Fibroblast of skin of right quadriceps (primary cell): ENCODE measurements at regions not wholly inside any gene's neighbourhood (a gene's known extent, or its start where the extent isn't known, plus 50 kb on each side); places are given as distances from the start of the nearest gene placed in this dataset.

Experiments
- DNase-seq: peaks from one replicate; pipeline ENCODE4 v3.0.0-alpha.2; 2013

DNA sequence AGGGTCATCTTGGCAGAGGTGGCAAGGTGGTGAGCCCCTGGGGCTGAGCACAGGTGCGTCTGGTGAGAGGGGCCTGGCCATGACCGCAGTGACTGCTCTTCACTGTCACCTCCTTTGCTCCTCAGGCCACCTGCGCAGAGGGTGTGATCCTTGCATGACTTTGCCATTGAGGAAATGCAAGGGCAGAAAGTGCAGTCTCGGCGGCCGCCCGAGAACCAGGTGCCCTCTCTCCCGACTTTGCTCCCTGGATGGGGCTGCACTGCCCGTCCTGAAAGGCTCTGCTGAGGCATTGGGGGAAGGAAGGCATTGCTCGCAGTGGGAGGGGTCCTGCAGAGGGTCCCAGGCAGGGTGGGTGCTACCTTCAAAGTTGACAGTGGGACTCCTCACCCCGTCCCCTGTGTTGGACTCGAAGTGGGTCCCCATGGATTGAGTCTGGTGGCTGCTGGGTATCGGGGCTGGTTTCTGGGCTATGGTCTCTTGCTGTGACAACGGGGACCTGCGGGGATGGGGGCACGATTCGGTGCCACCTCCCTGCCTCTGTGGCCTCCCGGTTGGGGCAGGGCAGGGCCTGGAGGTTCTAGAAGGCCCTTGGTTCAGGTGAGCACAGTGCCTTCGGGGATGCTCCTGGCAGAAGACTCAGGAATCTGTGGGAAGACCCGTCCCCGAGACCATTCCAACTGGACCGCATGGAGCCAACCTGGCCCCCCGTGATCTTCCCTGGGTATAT is 1239.4 kb downstream of the BRD1 start:
- no peak for DNase-seq

DNA sequence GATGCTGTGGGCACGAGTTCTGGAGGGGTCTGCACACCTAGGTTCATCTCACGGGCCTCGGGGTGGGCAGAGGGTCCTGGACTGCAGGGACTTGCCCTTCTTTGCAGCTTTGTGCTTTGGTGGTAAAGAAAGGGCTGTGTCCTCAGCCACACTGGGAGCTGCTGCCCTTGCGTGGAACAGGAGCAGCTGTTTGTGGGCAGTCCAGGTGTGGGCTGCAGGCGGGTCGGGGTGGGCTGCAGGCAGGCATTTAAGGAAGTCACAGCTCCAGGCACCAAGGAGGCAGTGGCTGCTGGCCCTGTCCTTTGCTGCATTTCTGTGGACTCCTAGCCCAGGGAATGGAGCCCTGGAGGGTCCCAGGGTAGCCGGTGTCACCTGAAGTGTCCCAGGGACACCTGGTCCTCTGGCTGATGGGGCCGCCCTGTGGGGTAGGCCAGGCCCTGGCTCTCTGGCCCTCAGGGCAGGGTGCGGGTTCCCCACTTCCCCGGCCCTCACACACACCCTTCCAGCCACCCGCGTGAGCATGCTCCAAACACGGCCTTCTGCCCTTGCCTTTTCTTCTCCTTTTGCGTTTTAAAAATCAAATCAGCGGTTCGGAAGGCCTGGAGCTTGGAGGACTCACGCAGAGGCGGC is 1240.3 kb downstream of the BRD1 start:
- DNase-seq: no peak

DNA sequence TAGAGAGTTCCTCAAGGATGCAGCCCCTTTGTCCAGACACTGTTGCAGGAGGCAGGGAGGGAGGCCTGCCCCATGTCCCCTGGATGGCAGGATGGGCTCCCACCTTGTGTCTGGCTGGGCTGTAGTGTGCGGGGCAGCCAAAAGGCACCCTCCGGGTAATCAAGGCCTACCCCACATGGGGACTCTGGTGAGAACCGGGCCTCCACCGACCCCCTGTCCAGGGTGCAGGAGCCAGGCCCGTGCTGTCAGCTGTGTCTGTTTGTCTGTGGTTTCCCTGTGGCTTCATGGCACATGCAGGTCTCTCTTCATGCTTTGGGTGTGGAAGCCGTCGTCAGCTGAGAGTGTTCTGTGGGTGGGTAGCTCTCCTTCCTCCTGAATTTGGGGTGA is 1240.9 kb downstream of the BRD1 start:
- no peak for DNase-seq

DNA sequence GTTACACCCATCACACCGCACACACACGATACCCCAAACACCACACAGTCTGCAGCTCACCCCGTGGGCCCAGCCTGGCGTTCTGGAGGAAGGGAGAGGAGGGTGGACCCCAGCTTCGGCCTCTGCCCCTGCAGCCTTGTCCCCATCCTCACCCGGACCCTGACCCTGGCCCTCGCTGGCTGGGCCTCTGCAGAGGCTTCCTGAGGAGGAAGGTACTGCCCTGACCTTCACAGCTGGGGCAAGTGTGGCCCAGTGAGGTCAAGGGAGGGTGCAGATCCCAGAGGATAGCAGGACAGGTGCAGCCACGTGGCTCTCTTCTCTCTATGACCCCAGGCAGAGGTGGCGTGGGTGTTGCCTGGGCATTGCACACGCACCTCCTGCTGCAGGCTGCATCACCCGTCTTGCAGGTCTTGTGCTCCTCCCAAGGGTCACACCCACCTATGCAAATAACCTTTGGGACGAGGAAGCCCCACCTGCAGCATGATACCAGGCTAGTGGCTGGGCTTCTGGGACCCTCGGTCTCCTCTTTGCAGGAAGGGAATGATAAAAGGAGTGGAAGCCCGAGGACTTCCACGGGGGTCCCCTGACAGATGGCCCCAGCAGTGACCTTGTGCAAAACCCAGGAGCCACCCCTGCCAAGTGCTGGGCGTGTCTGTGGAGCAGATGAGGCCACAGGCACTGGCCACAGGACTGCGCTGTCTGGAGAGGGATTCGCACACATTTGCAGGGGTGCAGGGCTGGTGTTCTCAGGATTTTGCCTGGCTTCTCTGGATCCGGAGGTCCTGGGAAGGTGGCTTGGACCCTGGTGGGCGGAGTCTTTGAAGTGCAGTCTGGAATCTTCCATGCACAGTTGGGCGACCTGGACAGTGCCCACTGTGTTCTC is 1241.5 kb downstream of the BRD1 start:
- no peak for DNase-seq

DNA sequence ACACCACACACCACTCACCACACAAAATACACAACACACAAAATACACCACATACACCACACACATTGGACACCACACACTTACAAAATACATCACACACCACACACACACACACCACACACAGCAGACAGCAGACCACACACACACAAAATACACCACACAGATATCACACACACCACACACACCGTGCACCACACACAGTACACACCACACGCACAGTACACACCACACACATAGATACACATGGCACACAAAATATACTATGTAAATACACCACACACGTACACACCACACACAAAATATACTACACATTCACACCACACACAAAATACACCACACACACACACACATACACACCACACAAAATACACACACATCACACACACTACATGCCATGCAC is 1243.5 kb downstream of the BRD1 start:
- DNase-seq: no peak

DNA sequence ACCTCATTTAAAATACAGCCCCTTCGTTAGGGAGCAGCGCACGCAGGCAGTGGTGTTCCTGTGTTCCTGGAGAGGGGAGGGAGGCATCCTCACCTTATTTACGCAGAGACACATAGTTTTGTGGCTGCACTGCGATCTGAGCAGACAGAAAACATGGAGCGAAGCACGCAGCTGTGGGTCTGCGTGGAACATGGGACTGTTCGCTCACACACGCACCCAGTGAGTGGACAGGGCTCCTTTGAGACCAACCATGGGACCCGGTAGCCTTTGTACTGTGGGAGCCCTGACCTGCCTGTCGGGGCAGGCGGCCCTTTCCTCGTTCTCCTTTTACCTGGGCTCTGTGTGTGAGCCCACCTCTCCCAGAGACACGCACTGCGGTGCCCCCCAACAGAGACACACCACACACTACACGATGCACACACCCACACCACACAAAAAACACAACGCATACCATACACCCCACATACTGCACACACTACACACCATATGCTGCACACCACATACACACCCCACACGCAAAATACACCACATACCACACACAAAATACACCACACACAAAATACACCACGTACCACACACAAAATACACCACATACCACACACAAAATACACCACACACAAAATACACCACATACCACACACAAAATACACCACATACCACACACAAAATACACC is 1245.7 kb downstream of the BRD1 start:
- DNase-seq: no peak

DNA sequence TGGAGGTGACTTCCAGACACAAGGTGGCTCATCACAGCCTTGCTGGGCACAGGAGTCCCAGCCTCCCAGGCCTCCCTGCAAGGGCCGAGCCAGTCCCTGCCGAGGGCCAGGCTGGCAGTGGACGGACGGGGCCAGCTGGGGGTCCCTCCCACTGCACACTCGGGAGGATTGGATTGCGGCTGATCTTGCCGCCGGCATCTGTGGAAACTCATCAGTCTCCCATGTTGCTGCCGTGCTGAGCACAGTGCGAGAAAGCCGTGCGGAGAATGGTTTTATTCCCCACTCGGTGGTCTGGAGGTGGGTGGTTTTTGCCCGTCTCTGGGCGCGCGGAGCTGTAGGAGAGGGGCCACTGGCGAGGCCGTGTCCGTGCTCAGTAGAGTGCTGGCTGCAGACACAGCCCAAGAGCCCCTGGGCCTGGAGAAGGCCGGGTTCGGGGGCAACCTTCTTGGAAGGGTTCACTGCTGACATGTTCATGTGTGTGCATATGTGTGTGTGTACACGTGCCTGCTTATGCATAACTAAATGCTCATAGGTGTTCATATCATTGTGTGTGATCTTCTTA is 1246.4 kb downstream of the BRD1 start:
- DNase-seq: no peak

DNA sequence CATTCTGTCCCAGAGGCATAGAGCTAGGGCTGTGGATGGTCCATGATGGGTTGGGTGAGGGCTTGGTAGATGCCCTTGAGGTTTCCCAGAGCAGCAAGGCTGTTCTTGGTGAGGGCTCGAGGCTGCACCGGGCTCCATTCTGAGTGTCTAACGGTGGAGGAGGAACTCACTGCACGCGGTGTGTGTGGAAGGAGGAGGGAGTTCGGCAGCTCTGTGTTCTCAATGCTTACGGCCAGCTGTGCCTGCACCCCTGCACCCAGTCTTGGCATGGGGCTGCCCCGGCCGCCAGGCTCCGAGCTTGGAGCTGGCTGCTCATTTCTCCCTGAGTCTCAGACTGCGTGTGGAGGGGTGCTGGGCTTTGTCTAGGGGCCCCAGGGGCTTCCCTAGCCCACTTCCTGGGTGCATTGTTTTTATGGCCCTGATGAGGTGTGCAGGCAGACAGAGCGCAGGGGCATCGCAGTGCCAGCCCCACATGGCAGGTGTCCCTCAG is 1247.1 kb downstream of the BRD1 start:
- DNase-seq: no peak

DNA sequence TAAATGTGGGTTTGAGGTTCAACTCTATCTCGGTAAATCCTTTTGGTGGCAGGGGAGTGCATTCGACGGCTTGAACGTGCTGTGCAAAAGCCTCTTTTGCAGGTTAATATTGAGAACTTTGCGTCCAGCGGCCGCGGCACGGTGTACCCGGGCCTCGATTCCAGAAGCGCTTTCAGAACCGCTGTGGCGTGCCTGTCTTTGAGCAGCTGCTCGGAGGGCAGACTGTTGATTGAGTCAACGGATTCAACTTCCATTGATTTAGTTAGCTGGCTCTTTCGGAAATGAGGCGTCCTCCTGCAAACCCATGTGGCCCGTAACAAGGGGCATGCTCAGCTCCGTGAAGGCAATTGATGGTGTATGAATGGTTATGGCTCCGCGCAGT is 1247.8 kb downstream of the BRD1 start:
- no peak for DNase-seq

DNA sequence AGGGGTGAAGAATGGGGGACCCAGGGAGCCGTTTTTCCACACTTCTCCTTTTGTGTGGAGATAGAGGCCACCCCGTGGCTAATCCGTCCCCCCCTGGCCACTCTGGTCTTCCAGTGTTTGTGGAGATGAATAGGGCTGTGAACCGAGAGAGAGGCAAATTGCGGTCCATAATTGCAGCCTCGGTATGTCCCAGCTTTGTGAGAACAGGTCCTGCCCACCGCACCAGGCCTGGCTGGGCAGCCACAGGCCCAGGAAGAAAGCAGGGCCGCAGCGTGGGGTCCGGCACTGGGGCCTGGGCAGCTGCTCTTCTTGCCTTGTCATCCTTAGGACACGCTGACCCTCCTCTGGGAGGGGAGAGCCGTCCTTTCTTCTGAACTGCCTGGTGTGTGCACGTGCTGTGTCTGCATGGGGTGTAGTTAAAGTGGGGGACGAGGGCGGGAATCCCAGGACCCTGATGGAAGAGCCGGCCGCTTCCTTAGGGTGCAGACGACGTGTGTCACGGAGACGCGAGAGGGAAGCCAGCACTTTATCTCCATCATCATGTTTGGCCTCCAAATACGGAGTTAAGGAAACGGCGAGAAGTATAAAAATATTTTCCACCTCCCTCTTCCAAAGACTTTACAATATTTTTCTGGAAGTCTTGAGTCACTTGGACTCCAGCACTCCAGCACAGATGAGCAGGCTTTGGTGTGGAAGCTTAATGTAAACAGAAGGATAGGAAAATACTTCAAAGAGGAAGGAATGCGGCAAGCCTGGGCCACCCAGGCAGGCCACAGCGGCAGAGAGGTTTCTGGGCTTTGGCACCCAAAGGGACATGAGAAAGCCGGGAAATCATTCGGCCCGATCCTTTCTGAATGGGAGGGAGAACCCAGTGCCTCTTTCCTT is 1248.4 kb downstream of the BRD1 start:
- DNase-seq: peak; percentile 81

DNA sequence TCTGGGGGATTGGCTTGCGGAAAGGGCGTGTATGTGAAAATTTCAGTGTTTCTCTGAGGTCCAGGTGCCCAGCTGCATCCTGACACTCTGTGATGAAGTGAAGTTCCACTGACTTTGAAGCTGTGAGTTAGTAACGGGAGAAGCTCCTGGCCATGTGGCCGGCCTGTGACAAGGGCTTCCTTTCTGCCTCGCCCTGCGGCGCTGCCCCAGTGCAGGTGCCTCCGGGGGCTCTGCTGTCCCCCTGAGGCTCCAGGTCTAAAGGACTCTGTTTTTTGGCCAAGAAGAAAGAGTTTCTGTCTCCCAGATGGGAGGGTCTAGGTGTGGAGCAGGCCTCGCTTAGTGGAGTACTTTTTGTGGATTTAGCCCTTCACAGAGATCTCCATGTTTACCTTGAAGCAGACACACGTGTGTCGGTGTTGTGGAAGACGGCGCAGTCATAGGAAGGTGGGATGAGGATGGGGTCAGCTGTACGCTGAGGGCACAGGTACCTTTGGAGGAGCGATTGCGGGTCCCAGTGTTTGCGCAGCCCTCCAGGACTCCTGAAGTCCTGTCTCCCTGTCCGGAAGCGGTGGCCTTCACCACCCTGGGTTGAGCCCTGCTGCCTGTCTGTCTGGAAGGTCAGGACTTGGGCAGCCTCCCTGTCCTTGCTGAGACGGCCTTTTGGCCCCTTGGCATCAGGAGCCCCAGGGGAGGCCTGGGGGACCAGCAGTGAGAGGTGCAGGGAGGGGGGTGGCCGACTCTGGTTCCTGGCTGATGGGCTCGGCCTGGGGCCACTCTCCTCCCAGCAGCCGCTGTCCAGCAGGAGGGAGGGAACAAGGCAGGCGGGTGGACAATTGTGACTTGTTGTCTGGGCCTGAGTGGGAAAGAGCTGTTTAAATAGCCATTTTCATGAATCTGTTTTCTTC is 1249.3 kb downstream of the BRD1 start:
- no peak for DNase-seq

DNA sequence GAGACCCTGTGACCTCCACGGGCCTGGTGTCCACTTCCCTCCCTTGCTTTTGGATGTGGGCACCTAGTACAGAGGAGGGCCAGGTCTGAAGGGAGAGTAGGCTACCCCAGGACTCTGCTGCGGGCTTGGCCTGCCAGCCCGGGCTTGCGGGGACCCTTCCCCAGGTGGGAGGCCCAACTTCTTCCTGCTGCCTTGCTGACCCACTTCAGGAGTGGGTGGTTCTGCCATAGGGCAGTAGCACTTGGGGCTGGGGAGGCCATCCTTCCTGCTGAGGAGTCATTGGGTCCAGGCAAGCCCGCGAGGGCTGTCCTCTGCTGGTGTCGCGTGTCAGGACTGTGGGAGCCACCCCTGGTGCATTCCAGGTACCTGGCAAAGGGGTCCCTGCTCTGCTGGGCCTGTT is 1250.0 kb downstream of the BRD1 start:
- no peak for DNase-seq

DNA sequence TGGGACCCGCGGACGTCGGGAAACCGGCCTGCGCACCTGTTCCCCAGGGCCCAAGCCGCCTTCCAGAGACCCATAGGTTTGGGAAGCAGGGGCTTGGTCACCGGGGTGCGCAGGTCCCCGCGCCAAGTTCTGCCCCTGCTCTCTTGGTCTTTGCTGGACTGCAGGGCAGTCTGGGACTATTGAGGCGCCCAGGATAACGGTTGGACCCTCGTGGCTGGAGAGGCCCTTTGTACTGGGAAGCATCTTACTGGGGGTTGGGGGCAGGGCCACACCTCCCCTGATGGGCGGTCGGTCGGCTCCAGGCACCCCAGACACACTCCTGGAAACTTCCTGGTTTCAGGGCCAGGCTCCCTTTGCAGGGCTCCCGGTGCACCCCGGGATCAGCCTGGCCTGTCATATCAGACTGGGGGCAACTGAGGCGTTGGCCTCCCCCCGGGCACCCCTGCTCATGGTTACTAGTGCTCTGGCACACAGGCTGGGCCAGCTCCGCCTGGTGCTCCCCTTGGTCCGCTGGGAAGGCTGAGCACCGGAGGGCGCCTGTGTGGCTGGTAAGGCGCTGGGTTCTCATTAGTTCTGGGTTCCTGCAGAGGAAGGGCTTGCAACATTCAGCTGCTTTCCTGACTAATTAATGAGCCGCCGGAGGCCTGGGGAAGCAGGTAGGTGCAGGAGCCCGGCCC is 1250.5 kb downstream of the BRD1 start:
- peak; percentile 18 for DNase-seq

DNA sequence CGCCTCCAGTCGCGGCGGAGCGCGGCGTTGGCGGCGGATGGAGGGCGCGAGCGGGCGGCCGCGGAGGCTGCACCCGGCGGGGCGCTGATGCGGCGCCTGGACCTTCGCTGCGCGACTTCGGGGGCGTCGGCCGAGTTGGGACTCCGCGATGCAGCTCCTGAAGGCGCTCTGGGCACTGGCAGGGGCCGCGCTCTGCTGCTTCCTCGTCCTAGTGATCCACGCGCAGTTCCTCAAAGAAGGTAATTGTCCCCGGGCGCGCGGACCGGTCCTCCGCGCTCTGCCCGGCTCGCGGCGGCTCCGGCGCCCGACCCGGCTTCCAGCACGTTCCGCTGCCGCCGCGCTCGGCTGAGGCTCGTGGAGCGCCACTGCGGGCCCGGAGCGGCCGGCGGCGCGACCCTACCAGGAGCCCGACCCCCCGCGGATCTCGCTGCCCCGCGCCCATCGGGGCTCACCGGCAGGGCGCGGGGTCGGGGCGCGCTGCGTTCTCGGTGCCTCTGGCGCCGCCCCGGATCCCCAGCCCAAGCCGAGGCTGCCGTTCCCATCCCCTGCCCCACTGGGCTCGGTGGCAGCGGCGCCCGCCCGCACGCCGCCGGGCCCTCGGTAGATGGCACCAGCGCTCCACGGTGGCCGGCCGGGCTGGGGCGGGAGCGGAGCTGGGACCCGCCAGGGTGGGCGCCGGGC is 1251.2 kb downstream of the BRD1 start:
- peak; percentile 54 for DNase-seq

DNA sequence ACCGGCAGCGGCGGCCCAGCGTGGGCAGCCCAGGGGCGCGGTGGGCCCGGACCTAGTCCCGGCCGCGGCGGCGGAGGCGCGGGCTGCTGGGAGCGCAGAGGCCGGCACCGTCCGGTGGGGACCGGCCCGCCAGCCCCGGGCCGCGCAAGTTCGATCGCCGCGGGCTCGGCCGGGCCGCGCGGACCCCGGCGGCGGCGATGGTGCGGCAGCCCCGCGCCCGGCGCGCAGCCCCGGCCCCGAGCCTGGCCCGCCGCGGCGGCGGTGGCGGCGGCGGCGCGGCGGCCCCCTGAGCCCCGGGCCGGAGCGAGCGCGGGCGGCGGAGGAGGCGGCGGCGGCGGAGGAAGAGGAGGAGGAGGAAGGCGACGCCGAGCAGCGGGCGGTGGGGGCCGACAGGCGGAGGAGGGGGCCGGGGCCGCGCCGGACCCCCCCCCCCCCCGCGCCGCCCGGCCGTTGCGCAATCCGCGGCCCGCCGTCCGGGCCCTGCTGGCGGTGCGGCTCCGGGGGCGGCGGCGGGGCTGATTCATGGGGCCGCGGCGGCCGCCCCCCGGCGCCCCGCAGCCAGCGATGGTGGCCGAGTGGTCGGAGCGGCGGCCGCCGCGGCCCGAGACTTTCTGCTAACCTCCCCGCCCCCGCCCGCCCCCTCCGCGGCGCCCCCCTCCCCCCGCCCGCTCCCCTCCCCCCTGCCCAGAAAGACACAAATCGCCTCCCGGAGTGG is 1251.9 kb downstream of the BRD1 start:
- DNase-seq: no peak

DNA sequence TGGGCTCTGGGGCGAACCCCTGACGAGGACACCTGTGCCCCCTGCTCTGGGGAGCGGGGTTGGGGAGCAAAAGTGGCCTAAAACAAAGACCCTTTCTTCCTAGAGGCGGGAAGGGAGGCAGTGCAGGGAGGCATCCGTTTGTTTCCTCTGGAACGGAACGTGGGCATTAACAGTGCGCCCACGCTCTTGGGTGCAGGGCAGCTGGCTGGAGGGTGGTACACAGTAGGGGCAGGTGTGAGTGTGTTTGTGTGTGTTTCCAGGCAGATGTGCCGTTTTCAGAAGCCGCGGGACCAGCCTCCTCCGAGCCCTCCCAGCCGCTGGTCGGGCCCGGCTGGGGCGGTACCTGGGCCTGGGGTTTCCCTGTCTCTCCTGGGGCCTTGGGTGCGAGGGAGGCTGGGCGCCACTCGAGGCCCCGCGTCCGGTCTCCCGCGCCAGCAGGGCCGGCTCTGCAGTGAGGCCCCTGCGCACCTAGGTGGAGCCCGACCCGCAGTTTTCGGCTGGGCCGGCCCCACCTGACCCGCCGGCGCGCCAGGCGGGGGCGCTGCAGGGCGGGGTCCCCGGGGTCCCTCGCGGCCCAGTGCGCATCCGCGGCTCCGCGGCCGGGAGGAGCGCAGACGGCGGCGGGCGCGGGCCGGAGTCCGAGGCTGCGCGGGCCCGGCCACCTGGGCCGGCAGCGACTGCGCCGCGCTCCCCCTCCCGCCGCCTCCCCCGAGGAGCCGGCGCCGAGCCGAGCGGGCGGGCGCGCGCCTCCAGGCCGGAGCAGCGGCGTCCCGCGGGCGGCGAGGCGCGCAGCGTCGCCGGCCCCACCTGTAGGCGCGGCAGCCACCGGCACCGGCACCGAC is 1252.7 kb downstream of the BRD1 start:
- DNase-seq: peak; percentile 70

DNA sequence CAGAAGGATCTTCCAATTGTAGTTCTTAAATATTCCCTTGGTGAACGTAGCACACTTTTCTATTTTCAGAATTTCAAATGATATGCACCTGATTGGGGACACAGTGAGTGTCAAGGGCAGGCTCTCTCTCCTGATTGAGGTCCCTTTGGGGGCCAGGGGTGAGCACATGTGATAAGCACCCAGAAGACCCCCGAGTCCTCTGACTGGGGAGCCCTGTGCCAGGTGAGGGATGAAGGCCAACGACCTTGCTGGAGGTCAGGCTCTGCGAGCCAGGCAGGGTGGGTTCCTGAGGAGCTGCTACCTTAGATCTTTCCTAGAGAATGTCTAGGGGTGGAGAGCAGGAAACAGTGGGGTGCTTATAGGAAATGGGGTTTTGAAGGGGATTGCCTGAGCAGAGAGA is 1253.9 kb downstream of the BRD1 start:
- no peak for DNase-seq

DNA sequence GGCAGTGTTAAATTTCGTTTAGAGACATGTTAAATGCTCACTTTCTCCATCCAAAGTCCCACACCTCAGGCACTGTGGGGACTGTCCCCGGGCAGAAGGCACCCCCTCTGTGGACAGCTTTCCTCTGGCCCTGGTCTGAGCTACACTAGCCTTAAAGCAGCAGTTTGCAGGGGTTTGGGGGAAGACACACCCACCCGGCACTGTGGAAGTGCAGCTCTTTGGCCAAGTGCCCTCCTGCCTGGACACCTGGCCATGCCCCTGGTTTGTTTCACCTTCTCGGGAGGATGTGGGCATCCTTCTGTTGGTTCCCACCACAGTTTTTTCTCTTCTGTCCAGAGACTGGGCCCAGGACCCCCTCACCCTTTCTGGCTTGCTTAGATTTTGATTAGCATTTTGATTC is 1254.7 kb downstream of the BRD1 start:
- DNase-seq: no peak
